ENCODE measurements at regions not wholly inside any gene's neighbourhood (a gene's known extent, or its start where the extent isn't known, plus 50 kb on each side); places are given as distances from the start of the nearest gene placed in this dataset.

GRCh38 chr10:30155401-30155800 lies 96.0 kb upstream of the JCAD start:
- Histone ChIP-seq H3K4me1 (ENCODE audit: control insufficient read depth, insufficient read depth, low read length) (peaks cover 5% of the 10 kb centered on the region; the same call in 1 of the 2 replicates), H3K36me3 (ENCODE audit: control insufficient read depth in 2 of 2, insufficient read depth in 2 of 2, low read length in 1 of 2) (no peaks in the 10 kb centered on the region), H3K9ac (ENCODE audit: control insufficient read depth, insufficient read depth, low read length) (no peak overlapping the region), H2AFZ (ENCODE audit: control insufficient read depth, low read depth, low read length) (peak overlapping the region; percentile 67), H3K79me2 (ENCODE audit: control insufficient read depth, insufficient read depth, low read length) (no peaks in the 10 kb centered on the region), H3K4me3 (no peak overlapping the region), H4K20me1 (ENCODE audit: control insufficient read depth, insufficient read depth) (no peaks in the 10 kb centered on the region), H3K27ac (ENCODE audit: control insufficient read depth, insufficient read depth) (no peak overlapping the region; the same call in 1 of the 2 replicates), H3K9me3 (replicated peaks; ENCODE audit: control insufficient read depth, insufficient read depth, low read length) (peaks cover 15% of the 10 kb centered on the region; the same call in 2 of the 3 replicates), H3K27me3 (replicated peaks in 1 of 2; ENCODE audit: control insufficient read depth in 2 of 2, insufficient read depth in 2 of 2, low read length in 1 of 2) (no peaks in the 10 kb centered on the region; a peak in 1 of 4 replicates), H3K4me2 (ENCODE audit: control insufficient read depth, insufficient read depth) (peak overlapping the region; percentile 42)
- ATAC-seq, result 0 out of 3 replicates have a peak, but pooled peaks have one; percentile 21
- DNase-seq (ENCODE audit: low read depth, low spot score), result no peak
- no TSS peak for BruUV-seq (replicated peaks)
- RAD21 ChIA-PET (ENCODE audit: unreplicated experiment), result no interaction called here
- intact Hi-C loops (cut with micrococcal nuclease; ENCODE audit: unreplicated experiment), result no loop called here
- no peak for FAIRE-seq
- POLR2A ChIA-PET, result no interaction called here
- in situ Hi-C loops (cut with MboI), result no loop called here
- WGBS (ENCODE audit: insufficient coverage, insufficient replicate concordance, low lambda C conversion rate, missing lambda C conversion rate), result 23% methylated on average over 4 of the region's 4 CpGs
- SMC1A ChIA-PET (ENCODE audit: uncharacterized antibody, unreplicated experiment), result no interaction called here
- CTCF ChIA-PET, result no interaction called here
- no peak for TF ChIP-seq ATF3 (IDR thresholded peaks at IDR 0.05; ENCODE audit: borderline replicate concordance, extremely low read depth, low read depth, low read length)
- no peak for TF ChIP-seq BCLAF1 (IDR thresholded peaks at IDR 0.05)
- TF ChIP-seq GATAD2B (conservative IDR thresholded peaks at IDR 0.05; ENCODE audit: low read depth), result no peak
- no peak for TF ChIP-seq SRF (IDR thresholded peaks at IDR 0.05; ENCODE audit: low read depth in 2 of 2, low read length in 2 of 2)
- no peak for TF ChIP-seq STAT1 (conservative IDR thresholded peaks at IDR 0.05)
- no peak for TF ChIP-seq POLR2AphosphoS2 (IDR thresholded peaks at IDR 0.05; ENCODE audit: low read depth, low read length)
- TF ChIP-seq ATF7 (IDR thresholded peaks at IDR 0.05; ENCODE audit: low read depth), result no peak
- no peak for TF ChIP-seq SMAD5 (IDR thresholded peaks at IDR 0.05; ENCODE audit: low read depth)
- no peak for TF ChIP-seq CUX1 (IDR thresholded peaks at IDR 0.05; ENCODE audit: insufficient replicate concordance, low read depth, low read length)
- no peak for TF ChIP-seq NRF1 (conservative IDR thresholded peaks at IDR 0.05; ENCODE audit: low read depth, low read length)
- no peak for TF ChIP-seq ASH2L (IDR thresholded peaks at IDR 0.05; ENCODE audit: borderline replicate concordance, low read depth)
- TF ChIP-seq USF1 (IDR thresholded peaks at IDR 0.05; ENCODE audit: borderline replicate concordance, extremely low read length, insufficient read depth, low read depth, low read length), result no peak
- TF ChIP-seq MTA3 (IDR thresholded peaks at IDR 0.05; ENCODE audit: borderline replicate concordance, low read length), result no peak
- no peak for TF ChIP-seq SREBF1 (IDR thresholded peaks at IDR 0.05; ENCODE audit: low read length)

Measured in GM12878 (cell line).